Psoas muscle (tissue), 7 donors: ENCODE measurements at regions not wholly inside any gene's neighbourhood (a gene's known extent, or its start where the extent isn't known, plus 50 kb on each side); places are given as distances from the start of the nearest gene placed in this dataset.

Source experiments
- ATAC-seq, 4 donors: fragments of 200-7000 bp; cut with Tn5 transposase; one replicate each; pipeline ENCODE4 v1.9.1; 2020; ENCODE audit warnings: moderate library complexity in 3 of 4, mild to moderate bottlenecking in 2 of 4
- DNase-seq, 2 donors: peaks; one replicate each; pipeline ENCODE4 v3.0.0-alpha.2; 2020
- H3K27ac ChIP-seq: fragments of 200-600 bp; one replicate; pipeline ENCODE4 v1.8.0; 2022
- H3K27me3 ChIP-seq, 3 donors: fragments of 200-600 bp in 1 of 3; one replicate each; pipeline versions ENCODE4 v1.6.1 to v1.8.0; 2013 to 2022; ENCODE audit warnings: low read length in 2 of 3, mild to moderate bottlenecking in 2 of 3, moderate library complexity in 1 of 3; ENCODE audit not compliant: insufficient read depth in 3 of 3
- H3K36me3 ChIP-seq, 2 donors: fragments of 200-600 bp in 1 of 2; one replicate each; pipeline versions ENCODE4 v1.6.1 to v1.8.0; 2013 to 2022; ENCODE audit warnings: low read depth in 1 of 2, mild to moderate bottlenecking in 1 of 2, moderate library complexity in 1 of 2; ENCODE audit not compliant: insufficient read depth in 1 of 2
- H3K4me1 ChIP-seq: fragments of 200-600 bp; one replicate; pipeline ENCODE4 v1.8.0; 2022
- H3K4me3 ChIP-seq: fragments of 200-600 bp; one replicate; pipeline ENCODE4 v1.8.0; 2022; ENCODE audit warnings: mild to moderate bottlenecking
- H3K9me3 ChIP-seq: fragments of 200-600 bp; one replicate; pipeline ENCODE4 v1.8.0; 2022
- CTCF ChIP-seq: fragments of 200-600 bp; IDR thresholded peaks from one replicate; pipeline ENCODE4 v1.8.0; 2022; ENCODE audit warnings: antibody characterized with exemption
- WGBS, 3 donors: extraction: QIAGEN DNeasy Blood & Tissue Kit; methylation state at CpG; one replicate each; pipeline versions ENCODE4 v1.1.6 to v1.1.7; 2013; 5-methylcytosine and 5-hydroxymethylcytosine counted together
- intact Hi-C, 2 donors: fragments of 100-400 bp; cut with DNase I; formaldehyde crosslinking; loops; one replicate each; pipeline versions ENCODE4 v1.11.0 to v1.14.2; 2022
- donor health status: healthy with polysubstance abuse.
- donor health status: DM: no; HTN: no; CAD: no; lungs with moderate emphysema.
- donor health status: Bipolar disorder and iron deficiency.
- donor health status: healthy.
- donor health status: DM: yes; HTN: yes; CAD: no.
- donor health status: DM: no; HTN: no; CAD: no.
- donor health status: DM: yes; HTN: yes; CAD: no.

GRCh38 chr4:149101649-149102048 lies 659.4 kb upstream of the NR3C2 start:
- 92 to 100% (median 97%) methylated on average over 2 of the region's 2 CpGs for WGBS, 3 donors
- intact Hi-C loops: no loop called here
- no peak for TF ChIP-seq CTCF
- Histone ChIP-seq H3K4me1 (no peaks in the 10 kb centered on the region), H3K27me3 (no peaks in the 10 kb centered on the region), H3K4me3 (no peak overlapping the region), H3K9me3 (peaks cover 6% of the 10 kb centered on the region), H3K27ac (no peak overlapping the region), H3K36me3 (no peaks in the 10 kb centered on the region)
- DNase-seq (no peak), ATAC-seq (no peak)

- Histone ChIP-seq H3K27ac (no peak overlapping the region), H3K4me1 (no peaks in the 10 kb centered on the region), H3K36me3 (no peaks in the 10 kb centered on the region), H3K4me3 (no peak overlapping the region), H3K9me3 (peaks cover 17% of the 10 kb centered on the region), H3K27me3 (peaks cover 0 to 3% (median 0%) of the 10 kb centered on the region in 3 donors)
- ATAC-seq: no peak
- WGBS, 3 donors: 19 to 50% (median 27%) methylated on average over 1 of the region's 1 CpG
- no peak for DNase-seq
- no peak for TF ChIP-seq CTCF
- intact Hi-C loops: no loop called here
Observed at GRCh38 chr4:149095811-149096210, 653.6 kb upstream of the NR3C2 start.

- no peaks in the 10 kb centered on the region for H3K4me1 ChIP-seq
- H3K27me3 ChIP-seq: peaks cover 0 to 3% (median 0%) of the 10 kb centered on the region in 3 donors
- no peak for TF ChIP-seq CTCF
- DNase-seq (no peak), ATAC-seq (no peak)
- peaks cover 17% of the 10 kb centered on the region for H3K9me3 ChIP-seq
- intact Hi-C loops: no loop called here
- H3K4me3 ChIP-seq: no peak overlapping the region
- no peaks in the 10 kb centered on the region for H3K36me3 ChIP-seq
- H3K27ac ChIP-seq: no peak overlapping the region
Observed at GRCh38 chr4:149095001-149095400, 652.8 kb upstream of the NR3C2 start.

GRCh38 chr4:149084144-149084543 lies 641.9 kb upstream of the NR3C2 start:
- no peak for ATAC-seq
- 63 to 77% (median 66%) methylated on average over 4 of the region's 4 CpGs for whole genome bisulfite sequencing, 3 donors
- intact Hi-C loops: no loop called here

More at GRCh38 chr4:149084144-149084543, 641.9 kb upstream of the NR3C2 start:
- Histone ChIP-seq H3K4me3 (no peak overlapping the region), H3K27ac (no peak overlapping the region), H3K4me1 (no peaks in the 10 kb centered on the region), H3K27me3 (no peaks in the 10 kb centered on the region), H3K36me3 (no peaks in the 10 kb centered on the region), H3K9me3 (no peaks in the 10 kb centered on the region)
- TF ChIP-seq CTCF: no peak
- DNase-seq: no peak
